NOMO-1 (cell line): ENCODE measurements at regions not wholly inside any gene's neighbourhood (a gene's known extent, or its start where the extent isn't known, plus 50 kb on each side); places are given as distances from the start of the nearest gene placed in this dataset.
"Not testable (repeated sequence)": the region's sequence is repeated elsewhere in the genome, so short reads cannot be mapped to it uniquely, and the experiment has no call there.

Experiments
- DNase-seq, 2 experiments: peaks; one replicate each; lab custom pipeline; 2025; ENCODE audit not compliant: unreplicated experiment in 2 of 2; lab: John Stamatoyannopoulos, UW

GRCh38 chr10:108633046-108633445 is 1290.3 kb downstream of the XPNPEP1 start:
- DNase-seq = no peak

- DNase-seq = no peak
Observed at GRCh38 chr10:108632144-108632543, 1291.2 kb downstream of the XPNPEP1 start.

GRCh38 chr10:108631332-108631731 is 1292.0 kb downstream of the XPNPEP1 start:
- no peak for DNase-seq

GRCh38 chr10:108629834-108630233 is 1293.5 kb downstream of the XPNPEP1 start:
- DNase-seq = no peak

- no peak for DNase-seq
Observed at GRCh38 chr10:108624052-108624451, 1299.3 kb downstream of the XPNPEP1 start.

GRCh38 chr10:108620821-108621534 is 1302.3 kb downstream of the XPNPEP1 start:
- no peak for DNase-seq

- no peak for DNase-seq
Observed at GRCh38 chr10:108616559-108617285, 1306.6 kb downstream of the XPNPEP1 start.

- DNase-seq = no peak
Observed at GRCh38 chr10:108615576-108616320, 1307.6 kb downstream of the XPNPEP1 start.

GRCh38 chr10:108612485-108612884 is 1310.8 kb downstream of the XPNPEP1 start:
- no peak for DNase-seq

GRCh38 chr10:108608860-108609259 is 1314.5 kb downstream of the XPNPEP1 start:
- DNase-seq = no peak

- no peak for DNase-seq
Observed at GRCh38 chr10:108601851-108602250, 1321.5 kb downstream of the XPNPEP1 start.

GRCh38 chr10:108600511-108600910 is 1322.8 kb downstream of the XPNPEP1 start:
- DNase-seq = not testable (repeated sequence)

- DNase-seq = not testable (repeated sequence)
Observed at GRCh38 chr10:108599317-108599716, 1324.0 kb downstream of the XPNPEP1 start.

- DNase-seq = no peak
Observed at GRCh38 chr10:108598831-108599230, 1324.5 kb downstream of the XPNPEP1 start.

GRCh38 chr10:108598320-108598695 is 1325.0 kb downstream of the XPNPEP1 start:
- DNase-seq = no peak

GRCh38 chr10:108597657-108598319 is 1325.5 kb downstream of the XPNPEP1 start:
- no peak for DNase-seq

GRCh38 chr10:108597031-108597430 is 1326.3 kb downstream of the XPNPEP1 start:
- DNase-seq = no peak

GRCh38 chr10:108592956-108593355 is 1330.4 kb downstream of the XPNPEP1 start:
- DNase-seq = no peak

- DNase-seq = no peak
Observed at GRCh38 chr10:108591417-108591816, 1331.9 kb downstream of the XPNPEP1 start.

GRCh38 chr10:108586424-108586823 is 1336.9 kb downstream of the XPNPEP1 start:
- no peak for DNase-seq

- no peak for DNase-seq
Observed at GRCh38 chr10:108583877-108584276, 1339.4 kb downstream of the XPNPEP1 start.
